SU-DHL-6 (cell line): ENCODE measurements at regions not wholly inside any gene's neighbourhood (a gene's known extent, or its start where the extent isn't known, plus 50 kb on each side); places are given as distances from the start of the nearest gene placed in this dataset.

Experiments used
- H2AFZ ChIP-seq: fragments of 200-600 bp; sonication (generic); 2 replicates; pipeline ENCODE4 v1.6.1; 2014; ENCODE audit warnings: low read depth, mild to moderate bottlenecking, moderate library complexity, mixed read lengths, antibody characterized with exemption, low read length; ENCODE audit not compliant: severe bottlenecking
- H3F3A ChIP-seq: fragments of 200-600 bp; shearing (Covaris generic); 2 replicates; pipeline ENCODE4 v1.6.0; 2016; ENCODE audit warnings: antibody characterized with exemption, mild to moderate bottlenecking; ENCODE audit not compliant: insufficient read depth
- H3K27ac ChIP-seq: fragments of 200-600 bp; sonication (generic); 2 replicates; pipeline ENCODE4 v1.5.1; 2016; ENCODE audit warnings: low read depth, mild to moderate bottlenecking, low read length, moderate library complexity, mixed read lengths
- H3K27me3 ChIP-seq: fragments of 200-600 bp; sonication (generic), shearing (Covaris generic); 2 replicates; pipeline ENCODE4 v1.6.0; 2014; ENCODE audit warnings: mild to moderate bottlenecking, low read length
- H3K36me3 ChIP-seq: fragments of 200-600 bp; sonication (generic); 2 replicates; pipeline ENCODE4 v1.6.1; 2014; ENCODE audit warnings: mild to moderate bottlenecking, low read length, mixed read lengths
- H3K4me2 ChIP-seq: fragments of 300-600, 200-600 bp; shearing (Covaris generic), sonication (generic); 2 replicates; pipeline ENCODE4 v1.6.0; 2014; ENCODE audit warnings: low read length, low read depth, mild to moderate bottlenecking; ENCODE audit not compliant: poor library complexity, severe bottlenecking
- H3K4me3 ChIP-seq: fragments of 200-600 bp; sonication (generic); 2 replicates; pipeline ENCODE4 v1.5.1; 2014; ENCODE audit warnings: antibody characterized with exemption, low read length, mild to moderate bottlenecking, mixed read lengths; ENCODE audit not compliant: insufficient read depth, poor library complexity, severe bottlenecking
- H3K79me2 ChIP-seq: fragments of 200-600 bp; sonication (generic); 2 replicates; pipeline ENCODE4 v1.6.1; 2014; ENCODE audit warnings: mild to moderate bottlenecking, low read length, moderate library complexity; ENCODE audit not compliant: insufficient read depth
- H3K9ac ChIP-seq: fragments of 200-600 bp; sonication (generic); 2 replicates; pipeline ENCODE4 v1.7.0; 2014; ENCODE audit warnings: mild to moderate bottlenecking, low read length
- H3K9me2 ChIP-seq: fragments of 200-600 bp; sonication (generic); replicated peaks from 2 replicates; pipeline ENCODE4 v1.6.1; 2014; ENCODE audit warnings: low read length; ENCODE audit not compliant: insufficient read depth
- H3K9me3 ChIP-seq: fragments of 200-600 bp; sonication (generic); 2 replicates; pipeline ENCODE4 v1.6.1; 2014; ENCODE audit warnings: low read length, mixed read lengths; ENCODE audit not compliant: insufficient read depth
- H4K20me1 ChIP-seq: fragments of 200-600 bp; sonication (generic); 2 replicates; pipeline ENCODE4 v1.6.1; 2014; ENCODE audit warnings: low read depth, mild to moderate bottlenecking, antibody characterized with exemption, low read length, moderate library complexity, mixed read lengths
- EZH2phosphoT487 ChIP-seq: fragments of 200-600 bp; sonication (generic), shearing (Covaris generic); conservative IDR thresholded peaks from 2 replicates; pipeline ENCODE4 v1.6.1; 2018; ENCODE audit warnings: mild to moderate bottlenecking, antibody characterized with exemption, low read length, moderate library complexity, mixed read lengths
- TF ChIP-seq, protein P1 (sequence below): fragments of 200-600 bp; sonication (generic); IDR thresholded peaks from one replicate; pipeline ENCODE4 v1.5.1; 2017; ENCODE audit warnings: antibody characterized with exemption, mild to moderate bottlenecking, low read length, moderate library complexity; ENCODE audit not compliant: insufficient read depth, poor library complexity, severe bottlenecking

DNA sequence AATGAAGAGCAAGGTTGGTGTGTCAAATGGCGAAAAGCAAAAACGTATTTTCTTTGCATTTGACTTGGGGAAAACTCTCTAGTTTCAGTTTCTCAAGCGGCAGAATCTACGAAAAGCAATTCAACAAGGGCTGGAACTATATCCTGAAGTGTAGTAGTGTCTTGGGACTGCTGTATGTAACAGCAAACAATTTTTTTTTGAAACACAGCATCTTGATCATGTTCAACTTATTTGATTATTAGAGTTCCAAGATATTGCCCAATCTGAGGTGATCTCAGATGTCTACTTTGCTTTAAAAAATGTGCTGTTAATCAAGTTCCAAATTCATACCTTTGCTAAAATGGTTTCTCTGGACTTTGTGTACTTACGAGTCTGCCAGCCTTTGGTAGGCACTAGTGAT, 120.6 kb downstream of the ZWINT start:
- Histone ChIP-seq H4K20me1 (no peaks in the 10 kb centered on the region), H3K27ac (no peak overlapping the region), H3F3A (no peaks in the 10 kb centered on the region), H3K27me3 (no peaks in the 10 kb centered on the region), H2AFZ (no peak overlapping the region), H3K9me2 (no peaks in the 10 kb centered on the region), H3K36me3 (no peaks in the 10 kb centered on the region), H3K9me3 (no peaks in the 10 kb centered on the region), H3K79me2 (no peaks in the 10 kb centered on the region), H3K4me3 (no peak overlapping the region), H3K9ac (no peak overlapping the region), H3K4me2 (no peak overlapping the region)
- no peak for TF ChIP-seq EZH2phosphoT487
- TF ChIP-seq, protein P1, sequence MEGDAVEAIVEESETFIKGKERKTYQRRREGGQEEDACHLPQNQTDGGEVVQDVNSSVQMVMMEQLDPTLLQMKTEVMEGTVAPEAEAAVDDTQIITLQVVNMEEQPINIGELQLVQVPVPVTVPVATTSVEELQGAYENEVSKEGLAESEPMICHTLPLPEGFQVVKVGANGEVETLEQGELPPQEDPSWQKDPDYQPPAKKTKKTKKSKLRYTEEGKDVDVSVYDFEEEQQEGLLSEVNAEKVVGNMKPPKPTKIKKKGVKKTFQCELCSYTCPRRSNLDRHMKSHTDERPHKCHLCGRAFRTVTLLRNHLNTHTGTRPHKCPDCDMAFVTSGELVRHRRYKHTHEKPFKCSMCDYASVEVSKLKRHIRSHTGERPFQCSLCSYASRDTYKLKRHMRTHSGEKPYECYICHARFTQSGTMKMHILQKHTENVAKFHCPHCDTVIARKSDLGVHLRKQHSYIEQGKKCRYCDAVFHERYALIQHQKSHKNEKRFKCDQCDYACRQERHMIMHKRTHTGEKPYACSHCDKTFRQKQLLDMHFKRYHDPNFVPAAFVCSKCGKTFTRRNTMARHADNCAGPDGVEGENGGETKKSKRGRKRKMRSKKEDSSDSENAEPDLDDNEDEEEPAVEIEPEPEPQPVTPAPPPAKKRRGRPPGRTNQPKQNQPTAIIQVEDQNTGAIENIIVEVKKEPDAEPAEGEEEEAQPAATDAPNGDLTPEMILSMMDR = no peak

DNA sequence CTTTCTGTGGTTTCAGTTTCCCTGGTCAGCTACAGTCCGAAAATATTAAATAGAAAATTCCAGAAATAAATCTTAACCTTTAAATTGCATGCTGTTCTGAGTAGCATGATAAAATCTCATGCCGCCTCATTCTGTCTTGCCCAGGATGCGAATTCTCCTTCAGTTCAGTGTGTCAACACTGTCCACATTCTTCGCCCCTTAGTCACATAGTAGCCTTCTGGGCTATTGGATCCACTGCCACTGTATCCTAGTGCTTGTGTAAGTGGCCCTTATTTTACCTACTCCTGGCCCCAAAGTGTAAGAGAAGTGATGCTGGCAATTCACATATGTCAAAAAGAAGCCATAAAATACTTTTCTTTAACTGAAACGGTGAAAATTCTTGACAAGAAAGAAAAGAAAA, 129.6 kb downstream of the ZWINT start:
- H3K27ac ChIP-seq = no peak overlapping the region
- no peak overlapping the region for H3K4me2 ChIP-seq
- H3K4me3 ChIP-seq = no peak overlapping the region
- H3F3A ChIP-seq = no peaks in the 10 kb centered on the region
- no peaks in the 10 kb centered on the region for H3K9me3 ChIP-seq
- no peaks in the 10 kb centered on the region for H3K9me2 ChIP-seq
- no peak overlapping the region for H3K9ac ChIP-seq
- TF ChIP-seq, protein P1 = no peak
- no peak for TF ChIP-seq EZH2phosphoT487
- no peaks in the 10 kb centered on the region for H4K20me1 ChIP-seq
- no peaks in the 10 kb centered on the region for H3K27me3 ChIP-seq
- no peaks in the 10 kb centered on the region for H3K36me3 ChIP-seq
- no peak overlapping the region for H2AFZ ChIP-seq
- H3K79me2 ChIP-seq = no peaks in the 10 kb centered on the region

DNA sequence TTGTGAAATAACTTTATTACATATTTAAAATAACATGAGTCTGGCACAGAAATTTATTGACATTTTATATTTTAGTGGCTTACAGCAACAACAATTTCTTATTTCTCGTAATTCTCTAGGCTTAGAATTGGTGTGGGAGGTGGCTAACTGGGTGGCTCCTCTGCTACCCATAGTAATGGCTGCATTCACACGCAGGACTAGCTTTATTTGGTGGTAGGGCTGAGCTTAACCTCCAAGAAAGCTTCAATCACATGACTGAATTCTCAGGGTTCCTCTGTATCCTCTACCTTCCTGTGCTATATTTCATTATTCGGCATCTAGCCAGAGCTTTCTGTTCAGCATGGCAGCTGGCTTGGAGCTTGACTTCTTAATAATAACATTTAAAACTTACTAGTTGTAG, 138.8 kb downstream of the ZWINT start:
- no peak overlapping the region for H3K4me2 ChIP-seq
- H3F3A ChIP-seq = no peaks in the 10 kb centered on the region
- no peaks in the 10 kb centered on the region for H3K9me2 ChIP-seq
- no peak overlapping the region for H3K27ac ChIP-seq
- H3K9me3 ChIP-seq = no peaks in the 10 kb centered on the region
- H2AFZ ChIP-seq = no peak overlapping the region
- no peaks in the 10 kb centered on the region for H3K79me2 ChIP-seq
- no peak for TF ChIP-seq EZH2phosphoT487
- TF ChIP-seq, protein P1 = no peak
- H3K9ac ChIP-seq = no peak overlapping the region
- H3K27me3 ChIP-seq = no peaks in the 10 kb centered on the region
- no peaks in the 10 kb centered on the region for H3K36me3 ChIP-seq
- no peaks in the 10 kb centered on the region for H4K20me1 ChIP-seq
- no peak overlapping the region for H3K4me3 ChIP-seq

DNA sequence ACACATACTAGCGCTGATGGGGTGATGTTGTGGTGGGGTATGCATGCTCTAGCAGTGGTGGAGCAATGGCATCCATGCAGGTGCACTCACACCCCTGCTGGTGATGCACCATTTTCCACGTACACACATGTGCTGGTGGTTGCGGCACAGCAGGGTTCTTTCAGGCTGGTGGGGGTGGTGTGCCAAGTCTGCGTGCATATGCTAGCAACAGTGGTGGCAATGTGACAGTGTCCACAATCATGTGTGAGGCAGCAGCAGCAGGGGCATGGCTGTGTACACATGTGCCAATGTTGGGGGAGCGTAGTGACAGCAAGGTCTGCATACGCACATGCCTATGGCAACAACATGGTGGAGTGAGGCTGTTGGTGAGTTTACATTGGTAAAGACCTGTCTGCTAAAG, 148.1 kb downstream of the ZWINT start:
- TF ChIP-seq, protein P1 = no peak
- TF ChIP-seq EZH2phosphoT487 = no peak
- Histone ChIP-seq H3K9me3 (no peaks in the 10 kb centered on the region), H3K27me3 (no peaks in the 10 kb centered on the region), H3K9ac (no peak overlapping the region), H3K9me2 (no peaks in the 10 kb centered on the region), H3F3A (no peaks in the 10 kb centered on the region), H3K4me2 (no peak overlapping the region), H4K20me1 (no peaks in the 10 kb centered on the region), H3K27ac (no peak overlapping the region), H3K4me3 (no peak overlapping the region), H2AFZ (no peak overlapping the region), H3K36me3 (no peaks in the 10 kb centered on the region), H3K79me2 (no peaks in the 10 kb centered on the region)
